ENCODE measurements at regions not wholly inside any gene's neighbourhood (a gene's known extent, or its start where the extent isn't known, plus 50 kb on each side); places are given as distances from the start of the nearest gene placed in this dataset.

- TF ChIP-seq, protein P1, sequence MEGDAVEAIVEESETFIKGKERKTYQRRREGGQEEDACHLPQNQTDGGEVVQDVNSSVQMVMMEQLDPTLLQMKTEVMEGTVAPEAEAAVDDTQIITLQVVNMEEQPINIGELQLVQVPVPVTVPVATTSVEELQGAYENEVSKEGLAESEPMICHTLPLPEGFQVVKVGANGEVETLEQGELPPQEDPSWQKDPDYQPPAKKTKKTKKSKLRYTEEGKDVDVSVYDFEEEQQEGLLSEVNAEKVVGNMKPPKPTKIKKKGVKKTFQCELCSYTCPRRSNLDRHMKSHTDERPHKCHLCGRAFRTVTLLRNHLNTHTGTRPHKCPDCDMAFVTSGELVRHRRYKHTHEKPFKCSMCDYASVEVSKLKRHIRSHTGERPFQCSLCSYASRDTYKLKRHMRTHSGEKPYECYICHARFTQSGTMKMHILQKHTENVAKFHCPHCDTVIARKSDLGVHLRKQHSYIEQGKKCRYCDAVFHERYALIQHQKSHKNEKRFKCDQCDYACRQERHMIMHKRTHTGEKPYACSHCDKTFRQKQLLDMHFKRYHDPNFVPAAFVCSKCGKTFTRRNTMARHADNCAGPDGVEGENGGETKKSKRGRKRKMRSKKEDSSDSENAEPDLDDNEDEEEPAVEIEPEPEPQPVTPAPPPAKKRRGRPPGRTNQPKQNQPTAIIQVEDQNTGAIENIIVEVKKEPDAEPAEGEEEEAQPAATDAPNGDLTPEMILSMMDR (IDR thresholded peaks at IDR 0.05; ENCODE audit: insufficient read depth, low read depth, low read length), result no peak
- no peak for TF ChIP-seq EZH2 (IDR thresholded peaks at IDR 0.05; ENCODE audit: insufficient read depth, low read length)
Observed at GRCh38 chr3:63762180-63762579, 56.9 kb upstream of the C3orf49 start.
